Liver (tissue), 8 donors: ENCODE measurements at regions not wholly inside any gene's neighbourhood (a gene's known extent, or its start where the extent isn't known, plus 50 kb on each side); places are given as distances from the start of the nearest gene placed in this dataset.

Experiments
- DNase-seq: peaks from one replicate; pipeline ENCODE4 v3.0.0-alpha.2; 2017; ENCODE audit warnings: low spot score
- H3K27ac ChIP-seq, 2 donors: one replicate each; pipeline ENCODE4 v1.7.0; 2013; ENCODE audit warnings: inconsistent platforms in 2 of 2, low read length in 2 of 2, control low read depth in 1 of 2, low read depth in 1 of 2, mild to moderate bottlenecking in 1 of 2
- H3K27me3 ChIP-seq, 4 donors: one replicate each; pipeline versions ENCODE4 v1.6.1 to v1.7.0; 2013; ENCODE audit warnings: low read length in 3 of 4, inconsistent platforms in 1 of 4, mild to moderate bottlenecking in 1 of 4, moderate library complexity in 1 of 4; ENCODE audit not compliant: control insufficient read depth in 4 of 4, insufficient read depth in 4 of 4
- H3K36me3 ChIP-seq, 4 donors: one replicate each; pipeline versions ENCODE4 v1.6.1 to v1.7.0; 2013; ENCODE audit warnings: low read length in 3 of 4, mild to moderate bottlenecking in 3 of 4, low read depth in 1 of 4, moderate library complexity in 1 of 4; ENCODE audit not compliant: control insufficient read depth in 4 of 4, insufficient read depth in 3 of 4
- H3K4me1 ChIP-seq, 4 donors: one replicate each; pipeline versions ENCODE4 v1.6.1 to v1.7.0; 2013; ENCODE audit warnings: low read length in 3 of 4, mild to moderate bottlenecking in 3 of 4, moderate library complexity in 1 of 4; ENCODE audit not compliant: control insufficient read depth in 4 of 4, insufficient read depth in 4 of 4
- H3K4me3 ChIP-seq, 3 donors: one replicate each; pipeline versions ENCODE4 v1.6.1 to v1.7.0; 2013; ENCODE audit warnings: low read length in 3 of 3, control low read depth in 1 of 3, low read depth in 1 of 3, mild to moderate bottlenecking in 1 of 3
- H3K9ac ChIP-seq, 2 donors: one replicate each; pipeline ENCODE4 v1.7.0; 2013; ENCODE audit warnings: low read length in 2 of 2, mild to moderate bottlenecking in 2 of 2, moderate library complexity in 2 of 2, control low read depth in 1 of 2, low read depth in 1 of 2
- H3K9me3 ChIP-seq, 4 donors: one replicate each; pipeline versions ENCODE4 v1.6.1 to v1.7.0; 2013; ENCODE audit warnings: low read length in 3 of 4; ENCODE audit not compliant: control insufficient read depth in 4 of 4
- CTCF ChIP-seq: fragments of 150-350 bp; IDR thresholded peaks from 2 replicates; pipeline ENCODE4 v1.5.1; 2017; ENCODE audit warnings: improper control_type of control experiment, low read depth, low read length; ENCODE audit not compliant: missing input control
- FOXA1 ChIP-seq: IDR thresholded peaks from 2 replicates; pipeline ENCODE4 v1.6.1; 2016; ENCODE audit warnings: antibody characterized with exemption
- FOXA2 ChIP-seq: IDR thresholded peaks from 2 replicates; pipeline ENCODE4 v1.6.1; 2016; ENCODE audit warnings: antibody characterized with exemption
- GABPA ChIP-seq, 2 donors: IDR thresholded peaks in 1 of 2; conservative IDR thresholded peaks in 1 of 2; 2 replicates each; pipeline ENCODE4 v1.6.1; 2016; ENCODE audit warnings: antibody characterized with exemption in 2 of 2, mild to moderate bottlenecking in 1 of 2, moderate library complexity in 1 of 2
- HNF4A ChIP-seq, 2 donors: conservative IDR thresholded peaks; 2 replicates each; pipeline ENCODE4 v1.6.1; 2016; ENCODE audit warnings: antibody characterized with exemption in 2 of 2, mild to moderate bottlenecking in 2 of 2
- JUND ChIP-seq, 2 donors: IDR thresholded peaks; 2 replicates each; pipeline ENCODE4 v1.6.1; 2016; ENCODE audit warnings: antibody characterized with exemption in 2 of 2
- MAX ChIP-seq: IDR thresholded peaks from 2 replicates; pipeline ENCODE4 v1.6.1; 2016; ENCODE audit warnings: antibody characterized with exemption
- NR2F2 ChIP-seq: IDR thresholded peaks from 2 replicates; pipeline ENCODE4 v1.6.1; 2016; ENCODE audit warnings: antibody characterized with exemption
- RAD21 ChIP-seq, 2 donors: IDR thresholded peaks; 2 replicates each; pipeline ENCODE4 v1.6.1; 2016; ENCODE audit warnings: antibody characterized with exemption in 2 of 2, mild to moderate bottlenecking in 2 of 2
- RXRA ChIP-seq, 2 donors: IDR thresholded peaks; 2 replicates each; pipeline ENCODE4 v1.6.1; 2017 to 2018; ENCODE audit warnings: antibody characterized with exemption in 2 of 2, mild to moderate bottlenecking in 1 of 2
- SP1 ChIP-seq: IDR thresholded peaks from 2 replicates; pipeline ENCODE4 v1.6.1; 2018; ENCODE audit warnings: antibody characterized with exemption, mild to moderate bottlenecking
- TAF1 ChIP-seq: conservative IDR thresholded peaks from 2 replicates; pipeline ENCODE4 v1.6.1; 2016; ENCODE audit warnings: antibody characterized with exemption, mild to moderate bottlenecking
- YY1 ChIP-seq: IDR thresholded peaks from 2 replicates; pipeline ENCODE4 v1.6.1; 2016; ENCODE audit warnings: antibody characterized with exemption, mild to moderate bottlenecking
- ZBTB33 ChIP-seq: IDR thresholded peaks from 2 replicates; pipeline ENCODE4 v1.6.1; 2016; ENCODE audit warnings: antibody characterized with exemption
- WGBS: extraction: QIAGEN DNeasy Blood & Tissue Kit; methylation state at CpG from one replicate; pipeline ENCODE4 v1.1.7; 2013; 5-methylcytosine and 5-hydroxymethylcytosine counted together
- donor health status: healthy.
- donor health status: healthy.
- donor health status: healthy.
- donor health status: healthy.
- donor health status: healthy.

- TF ChIP-seq RXRA (IDR thresholded peaks at IDR 0.05) (no peak), YY1 (no peak), MAX (no peak)
- Histone ChIP-seq H3K4me1 (no peaks in the 10 kb centered on the region), H3K4me3 (no peak overlapping the region), H3K27ac (no peak overlapping the region), H3K36me3 (no peaks in the 10 kb centered on the region), H3K27me3 (no peaks in the 10 kb centered on the region), H3K9me3 (no peaks in the 10 kb centered on the region), H3K9ac (no peak overlapping the region)
- no peak for DNase-seq
- 75% methylated on average over 3 of the region's 3 CpGs for whole genome bisulfite sequencing
These were observed 393.3 kb upstream of the CYRIA start for GRCh38 chr2:17058772-17059402.

GRCh38 chr2:17057109-17058017 is 391.7 kb upstream of the CYRIA start:
- 48% methylated on average over 5 of the region's 5 CpGs for WGBS
- no peak overlapping the region for H3K4me3 ChIP-seq
- no peak overlapping the region for H3K27ac ChIP-seq
- no peak for DNase-seq
- no peaks in the 10 kb centered on the region for H3K27me3 ChIP-seq
- TF ChIP-seq HNF4A (conservative IDR thresholded peaks at IDR 0.05), result no peak
- TF ChIP-seq GABPA (IDR thresholded peaks at IDR 0.05 in 1 of 2, conservative IDR thresholded peaks at IDR 0.05 in 1 of 2), result no peak
- TF ChIP-seq SP1, result no peak
- TF ChIP-seq FOXA2, result no peak
- TF ChIP-seq MAX, result no peak
- no peaks in the 10 kb centered on the region for H3K4me1 ChIP-seq
- H3K9ac ChIP-seq, result no peak overlapping the region
- no peaks in the 10 kb centered on the region for H3K36me3 ChIP-seq
- no peaks in the 10 kb centered on the region for H3K9me3 ChIP-seq

- Histone ChIP-seq H3K27me3 (no peaks in the 10 kb centered on the region), H3K9me3 (no peaks in the 10 kb centered on the region), H3K4me3 (no peak overlapping the region), H3K27ac (no peak overlapping the region), H3K9ac (no peak overlapping the region), H3K4me1 (no peaks in the 10 kb centered on the region), H3K36me3 (no peaks in the 10 kb centered on the region)
- TF ChIP-seq CTCF, result no peak
- 81% methylated on average over 4 of the region's 4 CpGs for WGBS
- no peak for DNase-seq
These were observed 390.6 kb upstream of the CYRIA start for GRCh38 chr2:17056236-17056635.

GRCh38 chr2:17052001-17052400 is 386.4 kb upstream of the CYRIA start:
- Histone ChIP-seq H3K4me3 (no peak overlapping the region), H3K27ac (no peak overlapping the region), H3K9me3 (no peaks in the 10 kb centered on the region), H3K4me1 (no peaks in the 10 kb centered on the region), H3K27me3 (no peaks in the 10 kb centered on the region), H3K9ac (no peak overlapping the region), H3K36me3 (no peaks in the 10 kb centered on the region)
- WGBS, result 95% methylated on average over 5 of the region's 5 CpGs
- DNase-seq, result no peak
- TF ChIP-seq NR2F2 (no peak), YY1 (no peak), CTCF (no peak), FOXA1 (no peak), RAD21 (IDR thresholded peaks at IDR 0.05) (no peak), GABPA (IDR thresholded peaks at IDR 0.05 in 1 of 2, conservative IDR thresholded peaks at IDR 0.05 in 1 of 2) (no peak), TAF1 (no peak), MAX (no peak), JUND (IDR thresholded peaks at IDR 0.05) (no peak), SP1 (no peak), FOXA2 (no peak), ZBTB33 (no peak), RXRA (IDR thresholded peaks at IDR 0.05) (no peak)
